ENCODE measurements at regions not wholly inside any gene's neighbourhood (a gene's known extent, or its start where the extent isn't known, plus 50 kb on each side); places are given as distances from the start of the nearest gene placed in this dataset.

- ChIA-PET POLR2A (no interaction called here), CTCF (interaction anchor here (0.7 kb wide), 1 partner anchor 874 kb away, joined by 3 read pairs; no protein-coding TSS in a partner anchor)
- H3K27ac ChIP-seq (ENCODE audit: extremely low read depth, low read depth, low read length) = no peak overlapping the region
- H3K4me3 ChIP-seq (ENCODE audit: low read depth, low read length) = no peak overlapping the region
- no peak for TF ChIP-seq ZFHX2 (tag by site-specific recombination; conservative IDR thresholded peaks at IDR 0.05)
- no peak for TF ChIP-seq PATZ1 (tag by site-specific recombination; IDR thresholded peaks at IDR 0.05)
- TF ChIP-seq ZNF302 (tag by site-specific recombination; IDR thresholded peaks at IDR 0.05; ENCODE audit: low read depth) = no peak
- no peak for TF ChIP-seq ZBTB17 (tag by site-specific recombination; IDR thresholded peaks at IDR 0.05)
- no peaks in the 10 kb centered on the region for H3K4me1 ChIP-seq (ENCODE audit: control insufficient read depth, insufficient read depth, low read length)
- H3K36me3 ChIP-seq (ENCODE audit: control insufficient read depth in 2 of 2, insufficient read depth in 1 of 2, low read length in 2 of 2) = no peaks in the 10 kb centered on the region
- H3K9me3 ChIP-seq (ENCODE audit: control insufficient read depth, insufficient read depth, low read depth, low read length) = no peaks in the 10 kb centered on the region
Measured at GRCh38 chr21:35394634-35395369, 345.7 kb upstream of the RUNX1 start.

GRCh38 chr21:35394049-35394448 is 344.9 kb upstream of the RUNX1 start:
- Histone ChIP-seq H3K9me3 (ENCODE audit: control insufficient read depth, insufficient read depth, low read depth, low read length) (no peaks in the 10 kb centered on the region), H3K36me3 (ENCODE audit: control insufficient read depth in 2 of 2, insufficient read depth in 1 of 2, low read length in 2 of 2) (no peaks in the 10 kb centered on the region), H3K27ac (ENCODE audit: extremely low read depth, low read depth, low read length) (no peak overlapping the region), H3K4me1 (ENCODE audit: control insufficient read depth, insufficient read depth, low read length) (no peaks in the 10 kb centered on the region), H3K4me3 (ENCODE audit: low read depth, low read length) (no peak overlapping the region)
- CTCF ChIA-PET = interaction anchor here (0.6 to 0.7 kb wide), 2 partner anchors 42 to 648 kb away, joined by 3 read pairs; no protein-coding TSS in a partner anchor
- TF ChIP-seq SP3 (tag by site-specific recombination; IDR thresholded peaks at IDR 0.05) = no peak
- TF ChIP-seq ZNF112 (tag by site-specific recombination; IDR thresholded peaks at IDR 0.05) = no peak
- TF ChIP-seq WT1 (tag by site-specific recombination; IDR thresholded peaks at IDR 0.05) = no peak
- no peak for TF ChIP-seq INSM2 (tag by site-specific recombination; IDR thresholded peaks at IDR 0.05)
- TF ChIP-seq ZNF138 (tag by site-specific recombination; IDR thresholded peaks at IDR 0.05; ENCODE audit: borderline replicate concordance) = no peak
- no peak for TF ChIP-seq ZNF16 (tag by site-specific recombination; IDR thresholded peaks at IDR 0.05; ENCODE audit: low read depth)
- TF ChIP-seq ZNF174 (tag by site-specific recombination; IDR thresholded peaks at IDR 0.05) = no peak
- no peak for TF ChIP-seq ZNF121 (tag by site-specific recombination; IDR thresholded peaks at IDR 0.05)
- no peak for TF ChIP-seq ZFP69B (tag by site-specific recombination; IDR thresholded peaks at IDR 0.05)
- POLR2A ChIA-PET = no interaction called here

GRCh38 chr21:35390013-35390776 is 341.1 kb upstream of the RUNX1 start:
- no peaks in the 10 kb centered on the region for H3K36me3 ChIP-seq (ENCODE audit: control insufficient read depth in 2 of 2, insufficient read depth in 1 of 2, low read length in 2 of 2)
- no peaks in the 10 kb centered on the region for H3K9me3 ChIP-seq (ENCODE audit: control insufficient read depth, insufficient read depth, low read depth, low read length)
- no peaks in the 10 kb centered on the region for H3K4me1 ChIP-seq (ENCODE audit: control insufficient read depth, insufficient read depth, low read length)
- no peak overlapping the region for H3K27ac ChIP-seq (ENCODE audit: extremely low read depth, low read depth, low read length)
- ChIA-PET POLR2A (no interaction called here), CTCF (interaction anchor here (0.7 to 1.8 kb wide), 3 partner anchors 10 to 244 kb away, joined by 3 to 11 read pairs (median 5); no protein-coding TSS in a partner anchor)
- no peak overlapping the region for H3K4me3 ChIP-seq (ENCODE audit: low read depth, low read length)
- no peak for TF ChIP-seq IKZF3 (tag by site-specific recombination; IDR thresholded peaks at IDR 0.05)
- TF ChIP-seq ZNF513 (tag by site-specific recombination; IDR thresholded peaks at IDR 0.05) = no peak
- no peak for TF ChIP-seq ZNF692 (tag by site-specific recombination; IDR thresholded peaks at IDR 0.05)
- TF ChIP-seq ZNF148 (tag by site-specific recombination; IDR thresholded peaks at IDR 0.05; ENCODE audit: borderline replicate concordance) = no peak
- no peak for TF ChIP-seq ZNF600 (tag by site-specific recombination; IDR thresholded peaks at IDR 0.05)
- TF ChIP-seq ZNF580 (tag by site-specific recombination; IDR thresholded peaks at IDR 0.05) = no peak

All from HEK293 (cell line).